Psoas muscle (tissue), 7 donors: ENCODE measurements at regions not wholly inside any gene's neighbourhood (a gene's known extent, or its start where the extent isn't known, plus 50 kb on each side); places are given as distances from the start of the nearest gene placed in this dataset.

Source experiments
- ATAC-seq, 4 donors: fragments of 200-7000 bp; cut with Tn5 transposase; one replicate each; pipeline ENCODE4 v1.9.1; 2020; ENCODE audit warnings: moderate library complexity in 3 of 4, mild to moderate bottlenecking in 2 of 4
- DNase-seq, 2 donors: peaks; one replicate each; pipeline ENCODE4 v3.0.0-alpha.2; 2020
- H3K27ac ChIP-seq: fragments of 200-600 bp; one replicate; pipeline ENCODE4 v1.8.0; 2022
- H3K27me3 ChIP-seq, 3 donors: fragments of 200-600 bp in 1 of 3; one replicate each; pipeline versions ENCODE4 v1.6.1 to v1.8.0; 2013 to 2022; ENCODE audit warnings: low read length in 2 of 3, mild to moderate bottlenecking in 2 of 3, moderate library complexity in 1 of 3; ENCODE audit not compliant: insufficient read depth in 3 of 3
- H3K36me3 ChIP-seq, 2 donors: fragments of 200-600 bp in 1 of 2; one replicate each; pipeline versions ENCODE4 v1.6.1 to v1.8.0; 2013 to 2022; ENCODE audit warnings: low read depth in 1 of 2, mild to moderate bottlenecking in 1 of 2, moderate library complexity in 1 of 2; ENCODE audit not compliant: insufficient read depth in 1 of 2
- H3K4me1 ChIP-seq: fragments of 200-600 bp; one replicate; pipeline ENCODE4 v1.8.0; 2022
- H3K4me3 ChIP-seq: fragments of 200-600 bp; one replicate; pipeline ENCODE4 v1.8.0; 2022; ENCODE audit warnings: mild to moderate bottlenecking
- H3K9me3 ChIP-seq: fragments of 200-600 bp; one replicate; pipeline ENCODE4 v1.8.0; 2022
- WGBS, 3 donors: extraction: QIAGEN DNeasy Blood & Tissue Kit; methylation state at CpG; one replicate each; pipeline versions ENCODE4 v1.1.6 to v1.1.7; 2013; 5-methylcytosine and 5-hydroxymethylcytosine counted together
- intact Hi-C, 2 donors: fragments of 100-400 bp; cut with DNase I; formaldehyde crosslinking; loops; one replicate each; pipeline versions ENCODE4 v1.11.0 to v1.14.2; 2022
- TF ChIP-seq, protein P1 (sequence below): fragments of 200-600 bp; IDR thresholded peaks from one replicate; pipeline ENCODE4 v1.8.0; 2022; ENCODE audit warnings: antibody characterized with exemption
- donor health status: healthy with polysubstance abuse.
- donor health status: DM: no; HTN: no; CAD: no; lungs with moderate emphysema.
- donor health status: Bipolar disorder and iron deficiency.
- donor health status: healthy.
- donor health status: DM: yes; HTN: yes; CAD: no.
- donor health status: DM: no; HTN: no; CAD: no.
- donor health status: DM: yes; HTN: yes; CAD: no.

DNA sequence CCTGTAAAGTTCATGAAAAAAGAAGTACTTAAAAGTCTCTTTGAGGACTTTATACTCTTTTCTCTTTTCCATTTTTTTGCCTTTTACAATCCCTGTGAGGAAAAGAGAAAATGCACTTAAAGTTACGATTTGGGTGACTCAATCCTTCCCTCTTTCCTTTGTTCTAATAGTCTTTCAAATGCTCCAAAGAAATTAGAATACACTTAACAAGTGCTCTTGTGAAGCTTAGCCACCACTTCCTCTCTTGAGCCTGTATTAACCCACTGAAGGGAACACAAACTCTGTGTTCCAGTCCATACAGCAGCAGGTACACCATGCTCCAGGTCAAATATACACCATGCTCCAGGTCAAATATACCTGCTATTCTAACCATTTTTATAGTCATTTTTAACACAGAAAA is 581.1 kb upstream of the MGAT4C start:
- DNase-seq (no peak), ATAC-seq (no peak)
- TF ChIP-seq, protein P1, sequence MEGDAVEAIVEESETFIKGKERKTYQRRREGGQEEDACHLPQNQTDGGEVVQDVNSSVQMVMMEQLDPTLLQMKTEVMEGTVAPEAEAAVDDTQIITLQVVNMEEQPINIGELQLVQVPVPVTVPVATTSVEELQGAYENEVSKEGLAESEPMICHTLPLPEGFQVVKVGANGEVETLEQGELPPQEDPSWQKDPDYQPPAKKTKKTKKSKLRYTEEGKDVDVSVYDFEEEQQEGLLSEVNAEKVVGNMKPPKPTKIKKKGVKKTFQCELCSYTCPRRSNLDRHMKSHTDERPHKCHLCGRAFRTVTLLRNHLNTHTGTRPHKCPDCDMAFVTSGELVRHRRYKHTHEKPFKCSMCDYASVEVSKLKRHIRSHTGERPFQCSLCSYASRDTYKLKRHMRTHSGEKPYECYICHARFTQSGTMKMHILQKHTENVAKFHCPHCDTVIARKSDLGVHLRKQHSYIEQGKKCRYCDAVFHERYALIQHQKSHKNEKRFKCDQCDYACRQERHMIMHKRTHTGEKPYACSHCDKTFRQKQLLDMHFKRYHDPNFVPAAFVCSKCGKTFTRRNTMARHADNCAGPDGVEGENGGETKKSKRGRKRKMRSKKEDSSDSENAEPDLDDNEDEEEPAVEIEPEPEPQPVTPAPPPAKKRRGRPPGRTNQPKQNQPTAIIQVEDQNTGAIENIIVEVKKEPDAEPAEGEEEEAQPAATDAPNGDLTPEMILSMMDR, result no peak
- no peak overlapping the region for H3K4me3 ChIP-seq
- H3K9me3 ChIP-seq, result no peaks in the 10 kb centered on the region
- H3K4me1 ChIP-seq, result no peaks in the 10 kb centered on the region
- no peaks in the 10 kb centered on the region for H3K27me3 ChIP-seq
- WGBS, 3 donors, result 45 to 61% (median 50%) methylated on average over 1 of the region's 1 CpG
- intact Hi-C loops, result no loop called here
- H3K36me3 ChIP-seq, result no peaks in the 10 kb centered on the region
- H3K27ac ChIP-seq, result no peak overlapping the region

DNA sequence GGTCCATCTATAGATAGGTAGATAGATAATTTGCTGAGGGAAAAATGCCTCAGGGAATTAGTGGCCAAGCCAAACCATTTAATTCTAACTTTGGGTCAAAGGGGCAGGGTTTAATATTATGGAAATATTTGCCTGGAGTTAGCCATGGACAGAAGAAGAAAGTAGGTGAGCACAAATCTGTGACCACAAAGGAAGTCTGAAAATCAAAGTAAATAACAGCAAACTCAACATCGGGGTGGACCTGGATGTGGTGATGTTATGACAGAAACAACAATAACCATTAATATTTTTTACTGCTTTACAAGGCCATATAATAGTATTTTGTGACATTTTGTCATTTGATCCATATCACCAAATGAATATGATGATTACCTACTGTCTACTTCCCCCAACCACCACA is 578.0 kb upstream of the MGAT4C start:
- no peak for DNase-seq
- Histone ChIP-seq H3K27me3 (no peaks in the 10 kb centered on the region), H3K4me3 (no peak overlapping the region), H3K27ac (no peak overlapping the region), H3K9me3 (no peaks in the 10 kb centered on the region), H3K36me3 (no peaks in the 10 kb centered on the region), H3K4me1 (no peaks in the 10 kb centered on the region)
- TF ChIP-seq, protein P1, result no peak
- intact Hi-C loops, result no loop called here
- WGBS, 3 donors, result 85 to 95% (median 91%) methylated on average over 1 of the region's 1 CpG
- ATAC-seq, result no peak

DNA sequence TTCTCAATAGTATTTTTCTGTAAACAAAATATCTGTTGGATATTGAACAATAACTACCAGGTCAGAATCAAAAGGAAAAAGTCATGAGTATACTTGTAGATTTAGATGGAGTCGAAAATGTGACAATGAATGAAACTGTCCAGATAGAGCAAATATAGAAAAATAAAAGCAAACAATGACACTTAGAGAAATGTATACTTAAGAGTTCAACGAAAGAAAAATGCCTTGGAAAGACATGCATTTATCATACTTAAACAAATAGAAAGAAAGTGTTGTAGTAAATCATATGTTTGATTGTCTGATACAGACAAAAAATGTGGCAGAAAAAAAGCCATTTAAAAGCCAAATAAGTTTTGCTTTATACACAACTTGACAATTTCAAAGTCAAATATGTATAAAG is 571.2 kb upstream of the MGAT4C start:
- no peaks in the 10 kb centered on the region for H3K36me3 ChIP-seq
- H3K27me3 ChIP-seq, result no peaks in the 10 kb centered on the region
- TF ChIP-seq, protein P1, result no peak
- no peaks in the 10 kb centered on the region for H3K9me3 ChIP-seq
- no peak overlapping the region for H3K4me3 ChIP-seq
- DNase-seq (no peak), ATAC-seq (no peak)
- no peak overlapping the region for H3K27ac ChIP-seq
- intact Hi-C loops, result no loop called here
- no peaks in the 10 kb centered on the region for H3K4me1 ChIP-seq
- 78 to 85% (median 82%) methylated on average over 2 of the region's 2 CpGs for WGBS, 3 donors

DNA sequence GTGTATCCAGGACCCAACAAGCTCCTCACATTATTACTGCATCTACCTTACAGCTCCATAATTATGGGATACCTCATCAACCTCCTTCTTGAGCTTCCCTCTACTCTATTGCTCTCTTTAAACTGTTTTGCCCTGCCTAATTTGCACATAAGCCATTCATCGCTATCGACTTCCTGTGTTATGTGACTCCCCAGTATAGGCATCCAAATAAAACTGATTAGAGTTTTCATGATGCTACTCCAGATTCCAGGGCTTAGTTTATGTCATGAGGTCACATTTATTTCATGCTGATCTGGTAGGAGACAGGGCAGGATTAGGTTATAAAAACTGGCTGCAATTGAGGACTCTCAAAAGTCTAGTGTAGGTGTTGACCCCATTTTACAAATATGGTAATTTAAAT is 569.9 kb upstream of the MGAT4C start:
- DNase-seq, result no peak
- WGBS, 3 donors, result 65 to 77% (median 74%) methylated on average over 2 of the region's 2 CpGs
- ATAC-seq, result no peak
- H3K4me1 ChIP-seq, result no peaks in the 10 kb centered on the region
- intact Hi-C loops, result no loop called here
- H3K27me3 ChIP-seq, result no peaks in the 10 kb centered on the region
- no peaks in the 10 kb centered on the region for H3K36me3 ChIP-seq
- H3K27ac ChIP-seq, result no peak overlapping the region
- no peaks in the 10 kb centered on the region for H3K9me3 ChIP-seq
- TF ChIP-seq, protein P1, result no peak
- H3K4me3 ChIP-seq, result no peak overlapping the region

DNA sequence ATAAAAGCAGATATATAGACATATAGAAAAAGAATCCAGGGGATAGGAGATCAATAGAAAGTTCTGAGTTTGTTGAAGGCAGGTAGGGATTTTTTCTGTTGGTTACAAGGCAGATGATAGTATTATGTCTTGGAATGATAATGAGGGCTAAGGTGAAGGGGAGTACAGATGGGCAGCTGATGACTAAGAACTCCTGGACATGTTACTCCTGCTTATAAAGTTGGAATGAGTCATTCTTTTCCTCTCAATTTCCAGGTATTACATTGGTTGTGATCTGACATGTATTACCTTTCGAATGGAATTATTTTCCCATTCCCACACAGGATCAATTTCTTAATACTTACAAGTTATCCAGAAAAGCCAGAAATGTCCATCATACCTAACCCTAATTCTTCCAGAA is 545.2 kb upstream of the MGAT4C start:
- intact Hi-C loops, result no loop called here
- no peaks in the 10 kb centered on the region for H3K4me1 ChIP-seq

More for the DNA sequence above, 545.2 kb upstream of the MGAT4C start:
- WGBS, 3 donors, result 85 to 94% (median 88%) methylated on average over 1 of the region's 1 CpG
- DNase-seq (no peak), ATAC-seq (no peak)
- Histone ChIP-seq H3K27me3 (no peaks in the 10 kb centered on the region), H3K9me3 (no peaks in the 10 kb centered on the region), H3K4me3 (no peak overlapping the region), H3K36me3 (no peaks in the 10 kb centered on the region), H3K27ac (no peak overlapping the region)
- TF ChIP-seq, protein P1, result no peak
